ENCODE measurements at regions not wholly inside any gene's neighbourhood (a gene's known extent, or its start where the extent isn't known, plus 50 kb on each side); places are given as distances from the start of the nearest gene placed in this dataset.

- TF ChIP-seq CTCF (IDR thresholded peaks at IDR 0.05; ENCODE audit: extremely low read depth, missing control alignments), result no peak
- no peak for DNase-seq (ENCODE audit: low spot score)
Measured at GRCh38 chr12:30578426-30578825, 117.2 kb downstream of the IPO8 start.

- DNase-seq (ENCODE audit: low spot score), result no peak
- no peak for TF ChIP-seq CTCF (IDR thresholded peaks at IDR 0.05; ENCODE audit: extremely low read depth, missing control alignments)
Measured at GRCh38 chr12:30573145-30573544, 122.5 kb downstream of the IPO8 start.

DNA sequence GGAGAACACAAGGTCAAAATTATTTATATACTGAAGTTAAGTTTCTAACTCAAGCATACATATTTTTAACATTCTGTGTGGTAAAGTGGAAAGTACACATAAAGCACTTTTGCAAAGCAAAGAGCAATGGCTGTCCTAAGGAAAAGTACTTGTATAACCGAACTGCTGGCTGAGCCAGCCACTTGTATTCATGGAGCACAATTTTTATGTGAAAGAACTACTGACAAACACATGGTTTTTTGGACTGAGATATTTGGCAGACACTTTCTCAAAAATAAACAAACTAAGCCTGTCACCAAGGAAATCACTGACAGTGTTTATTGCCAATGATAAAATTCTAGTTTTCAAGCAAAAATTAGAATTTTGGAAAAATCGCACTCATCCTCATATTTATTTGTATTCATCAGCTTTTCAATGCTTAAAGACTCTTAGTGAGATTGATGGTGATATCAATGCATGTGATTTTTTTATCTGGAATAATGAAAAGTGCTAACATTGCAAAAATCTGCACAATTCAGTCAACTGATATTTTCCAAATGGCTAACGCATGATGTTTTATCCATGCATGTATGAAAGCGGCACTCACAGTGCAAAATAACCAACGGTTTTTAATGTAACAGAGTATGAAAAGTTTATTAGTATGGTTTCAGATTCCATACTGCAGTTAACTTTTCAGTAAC lies 125.3 kb downstream of the IPO8 start:
- TF ChIP-seq CTCF (IDR thresholded peaks at IDR 0.05; ENCODE audit: extremely low read depth, missing control alignments), result no peak
- DNase-seq (ENCODE audit: low spot score), result no peak

DNA sequence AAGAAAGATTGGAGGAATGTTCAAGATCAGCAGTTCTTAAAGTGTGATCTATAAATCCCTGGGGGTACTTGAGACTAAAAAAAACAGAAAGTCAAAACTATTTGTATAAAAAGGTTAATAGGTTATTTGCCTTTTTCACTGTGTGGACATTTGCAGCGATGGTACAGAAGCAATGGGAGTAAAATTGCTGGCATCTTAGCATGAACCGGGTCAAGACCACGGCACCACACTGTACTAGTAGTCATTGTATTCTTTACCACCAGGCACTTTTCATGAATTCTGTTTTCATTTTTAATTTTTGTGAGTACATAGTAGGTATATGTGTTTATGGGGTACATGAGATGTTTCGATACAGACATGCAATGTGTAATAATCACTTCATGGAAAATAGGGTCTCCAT lies 126.2 kb downstream of the IPO8 start:
- DNase-seq (ENCODE audit: low spot score), result no peak
- TF ChIP-seq CTCF (IDR thresholded peaks at IDR 0.05; ENCODE audit: extremely low read depth, missing control alignments), result no peak

DNA sequence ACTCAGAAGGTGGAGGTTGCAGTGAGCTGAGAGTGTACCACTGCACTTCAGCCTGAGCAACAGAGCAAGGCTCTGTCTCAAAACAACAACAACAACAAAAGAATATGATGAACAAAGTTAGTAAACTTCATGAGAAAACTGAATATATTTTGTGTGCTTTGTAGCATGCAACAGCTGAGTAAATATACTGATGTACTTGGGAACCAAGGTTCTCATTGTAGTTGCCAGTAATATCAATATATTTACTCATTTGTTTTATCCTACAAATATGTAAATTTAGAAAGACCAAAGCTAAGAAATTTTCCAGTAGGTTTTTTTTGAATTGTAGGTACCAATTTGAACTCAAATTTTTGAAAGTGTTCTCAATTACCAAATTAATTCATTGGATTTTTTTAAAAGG lies 127.2 kb downstream of the IPO8 start:
- TF ChIP-seq CTCF (IDR thresholded peaks at IDR 0.05; ENCODE audit: extremely low read depth, missing control alignments), result no peak
- DNase-seq (ENCODE audit: low spot score), result no peak

- no peak for DNase-seq (ENCODE audit: low spot score)
- no peak for TF ChIP-seq CTCF (IDR thresholded peaks at IDR 0.05; ENCODE audit: extremely low read depth, missing control alignments)
Measured at GRCh38 chr12:30567082-30567481, 128.6 kb downstream of the IPO8 start.

- no peak for TF ChIP-seq CTCF (IDR thresholded peaks at IDR 0.05; ENCODE audit: extremely low read depth, missing control alignments)
- no peak for DNase-seq (ENCODE audit: low spot score)
Measured at GRCh38 chr12:30564394-30564793, 131.3 kb downstream of the IPO8 start.

Data from GM20000 (cell line).